Astrocyte of the spinal cord (primary cell): ENCODE measurements at regions not wholly inside any gene's neighbourhood (a gene's known extent, or its start where the extent isn't known, plus 50 kb on each side); places are given as distances from the start of the nearest gene placed in this dataset.

Source experiments
- DNase-seq: peaks from one replicate; pipeline ENCODE4 v3.0.0; 2011; ENCODE audit warnings: low read depth, low spot score
- H3K4me3 ChIP-seq: 2 replicates; pipeline ENCODE4 v1.5.1; 2011; ENCODE audit warnings: low read depth, mild to moderate bottlenecking, low read length, moderate library complexity
- CTCF ChIP-seq: IDR thresholded peaks from 2 replicates; pipeline ENCODE4 v1.5.1; 2012; ENCODE audit warnings: low read depth, mild to moderate bottlenecking, low read length, inconsistent platforms
- in situ Hi-C: cut with HindIII; loops from 2 replicates; pipeline ENCODE4 v1.10.0; 2017; ENCODE audit warnings: low sequenced_read_pairs

DNA sequence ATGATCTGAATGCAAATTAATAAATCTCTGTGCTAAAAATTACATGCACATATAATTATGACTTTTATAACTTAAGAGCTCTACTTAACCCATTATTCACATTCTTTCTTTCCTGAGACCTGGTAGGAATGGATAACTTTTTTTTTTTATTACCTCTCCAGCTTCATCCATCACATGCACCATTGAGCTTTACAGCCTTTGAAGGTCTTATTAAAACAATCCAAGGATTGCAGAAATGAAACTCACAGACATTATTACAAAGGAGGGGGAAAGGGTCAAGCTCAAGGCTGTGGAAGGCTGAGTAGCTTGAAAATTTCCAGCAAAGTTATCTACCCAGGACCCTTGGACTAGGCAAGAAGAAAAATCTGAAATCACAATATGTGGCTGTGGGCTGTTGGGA is 202.5 kb upstream of the GRIP1 start:
- DNase-seq, result no peak
- in situ Hi-C loops, result no loop called here
- no peak for TF ChIP-seq CTCF
- H3K4me3 ChIP-seq, result no peak overlapping the region

- no peak overlapping the region for H3K4me3 ChIP-seq
- in situ Hi-C loops, result no loop called here
- no peak for TF ChIP-seq CTCF
- DNase-seq, result no peak
Measured at GRCh38 chr12:66884091-66884490, 205.2 kb upstream of the GRIP1 start.

DNA sequence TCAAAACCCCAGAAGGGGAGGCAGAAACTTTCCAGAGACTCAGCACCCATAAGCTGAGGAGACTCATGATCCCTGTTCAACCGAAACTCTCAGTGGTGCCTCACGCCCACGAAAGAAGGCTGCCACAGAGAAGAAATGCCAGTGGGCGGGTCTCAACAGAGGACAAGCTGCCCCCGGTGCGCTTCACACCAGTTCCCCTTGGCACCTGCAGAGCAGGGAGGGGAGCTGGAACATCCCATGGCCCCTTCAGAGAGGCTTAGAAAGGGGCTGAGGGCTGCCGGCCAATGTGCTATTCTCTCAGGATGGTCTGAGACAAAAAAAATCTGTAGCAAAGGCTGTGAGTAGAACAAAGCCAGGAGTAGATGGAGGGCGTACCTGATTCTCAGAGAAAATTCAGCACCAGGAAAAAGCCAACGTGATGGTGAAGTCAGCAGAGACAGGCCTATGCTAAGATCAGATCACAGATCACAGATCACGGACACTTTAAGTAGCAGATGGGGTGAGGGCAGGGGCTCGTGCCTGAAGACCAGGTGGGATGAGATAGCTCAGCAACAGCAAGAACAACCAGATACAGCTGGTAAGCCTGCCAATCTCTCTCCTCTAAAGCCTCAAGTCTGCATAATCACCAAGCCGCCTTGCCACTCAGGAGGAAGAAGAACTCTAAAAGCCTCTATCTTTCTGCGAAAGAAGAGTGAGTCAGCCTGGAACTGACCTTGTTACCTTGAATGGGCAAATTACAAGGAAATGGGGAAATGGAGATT is 206.4 kb upstream of the GRIP1 start:
- no peak overlapping the region for H3K4me3 ChIP-seq
- no peak for TF ChIP-seq CTCF
- no peak for DNase-seq
- in situ Hi-C loops, result no loop called here

DNA sequence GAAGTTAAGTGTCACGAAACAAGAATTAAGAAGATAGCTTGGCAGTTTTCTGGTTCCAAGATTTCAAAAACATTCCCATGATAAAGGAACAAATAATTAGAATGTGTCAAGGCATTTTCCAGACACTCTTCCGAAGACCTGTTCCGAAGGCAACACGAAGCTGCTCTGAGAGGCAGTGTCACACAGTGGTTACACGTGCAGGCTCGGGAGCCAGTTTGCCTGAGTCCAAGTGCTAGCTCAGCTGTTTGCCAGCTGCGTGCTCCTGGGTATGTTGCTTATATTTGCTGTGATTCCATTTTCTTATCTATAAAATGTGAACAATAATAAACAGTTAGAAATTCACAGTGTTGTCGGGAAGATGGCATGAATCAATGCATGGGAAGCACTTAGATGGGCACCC is 217.9 kb upstream of the GRIP1 start:
- in situ Hi-C loops, result no loop called here
- no peak for TF ChIP-seq CTCF
- DNase-seq, result no peak
- no peak overlapping the region for H3K4me3 ChIP-seq

DNA sequence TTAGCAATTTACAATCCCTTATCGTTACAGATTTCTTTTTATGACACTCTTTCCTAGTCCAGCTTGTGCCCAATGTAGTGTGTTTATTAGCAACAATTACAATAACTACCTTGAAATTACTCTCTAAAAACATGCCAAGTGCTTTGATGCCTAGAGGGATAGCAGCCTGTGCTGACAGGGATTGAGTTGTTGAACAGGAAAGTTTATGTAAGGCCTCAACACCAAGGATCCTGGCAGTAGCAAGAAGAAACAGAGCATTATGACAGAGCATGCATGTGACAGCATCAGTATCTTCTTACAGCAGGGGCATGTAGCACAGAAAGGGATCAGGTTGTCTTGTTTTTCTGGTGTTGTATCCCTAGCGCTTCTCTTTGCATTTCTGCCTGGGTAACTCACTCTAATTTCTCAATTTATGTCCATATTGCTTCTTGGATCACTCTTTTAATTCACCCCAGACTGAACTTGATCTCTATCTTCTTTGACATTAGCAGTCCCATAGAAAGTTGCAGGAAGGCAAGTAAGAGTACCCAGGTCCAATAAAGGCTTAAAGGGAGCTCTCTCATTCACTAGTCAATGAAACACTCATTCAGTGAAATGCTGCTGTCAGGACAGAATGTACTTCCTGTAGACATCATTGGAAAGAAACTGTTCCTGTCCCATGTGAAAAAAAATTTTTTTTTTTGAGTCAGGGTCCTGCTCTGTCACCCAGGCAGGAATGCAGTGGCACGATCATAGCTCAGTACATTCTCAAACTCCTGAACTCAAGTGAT is 220.0 kb upstream of the GRIP1 start:
- in situ Hi-C loops, result no loop called here
- no peak for TF ChIP-seq CTCF
- DNase-seq, result no peak
- H3K4me3 ChIP-seq, result no peak overlapping the region

GRCh38 chr12:66899588-66899987 is 220.7 kb upstream of the GRIP1 start:
- TF ChIP-seq CTCF, result no peak

More at GRCh38 chr12:66899588-66899987, 220.7 kb upstream of the GRIP1 start:
- DNase-seq, result no peak
- in situ Hi-C loops, result no loop called here
- no peak overlapping the region for H3K4me3 ChIP-seq
